ENCODE measurements at regions not wholly inside any gene's neighbourhood (a gene's known extent, or its start where the extent isn't known, plus 50 kb on each side); places are given as distances from the start of the nearest gene placed in this dataset.

DNA sequence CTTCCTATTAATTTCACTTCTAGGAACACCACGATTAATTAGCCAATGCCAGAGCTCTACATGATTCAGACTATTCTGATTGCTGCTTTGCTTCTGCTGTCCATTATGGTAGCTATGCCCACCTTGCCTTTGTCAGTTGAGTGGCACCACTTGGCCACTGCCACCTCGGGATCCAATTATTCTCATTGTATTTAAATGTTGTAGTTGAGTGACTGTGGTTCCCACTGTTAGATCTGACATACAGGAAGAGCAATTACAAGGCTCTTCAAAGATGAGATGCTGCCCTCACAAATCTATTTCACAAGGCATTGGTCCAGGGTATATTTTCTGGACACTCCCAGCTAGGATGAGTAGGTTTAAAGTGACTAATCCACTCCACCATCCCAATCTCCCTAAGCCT is 864.5 kb upstream of the EDIL3 start:
- TF ChIP-seq, protein P1, sequence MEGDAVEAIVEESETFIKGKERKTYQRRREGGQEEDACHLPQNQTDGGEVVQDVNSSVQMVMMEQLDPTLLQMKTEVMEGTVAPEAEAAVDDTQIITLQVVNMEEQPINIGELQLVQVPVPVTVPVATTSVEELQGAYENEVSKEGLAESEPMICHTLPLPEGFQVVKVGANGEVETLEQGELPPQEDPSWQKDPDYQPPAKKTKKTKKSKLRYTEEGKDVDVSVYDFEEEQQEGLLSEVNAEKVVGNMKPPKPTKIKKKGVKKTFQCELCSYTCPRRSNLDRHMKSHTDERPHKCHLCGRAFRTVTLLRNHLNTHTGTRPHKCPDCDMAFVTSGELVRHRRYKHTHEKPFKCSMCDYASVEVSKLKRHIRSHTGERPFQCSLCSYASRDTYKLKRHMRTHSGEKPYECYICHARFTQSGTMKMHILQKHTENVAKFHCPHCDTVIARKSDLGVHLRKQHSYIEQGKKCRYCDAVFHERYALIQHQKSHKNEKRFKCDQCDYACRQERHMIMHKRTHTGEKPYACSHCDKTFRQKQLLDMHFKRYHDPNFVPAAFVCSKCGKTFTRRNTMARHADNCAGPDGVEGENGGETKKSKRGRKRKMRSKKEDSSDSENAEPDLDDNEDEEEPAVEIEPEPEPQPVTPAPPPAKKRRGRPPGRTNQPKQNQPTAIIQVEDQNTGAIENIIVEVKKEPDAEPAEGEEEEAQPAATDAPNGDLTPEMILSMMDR (IDR thresholded peaks at IDR 0.05): no peak
- no peak for TF ChIP-seq EP300 (IDR thresholded peaks at IDR 0.05)

All from gastroesophageal sphincter (tissue), 3 donors.